ENCODE measurements at regions not wholly inside any gene's neighbourhood (a gene's known extent, or its start where the extent isn't known, plus 50 kb on each side); places are given as distances from the start of the nearest gene placed in this dataset.

DNA sequence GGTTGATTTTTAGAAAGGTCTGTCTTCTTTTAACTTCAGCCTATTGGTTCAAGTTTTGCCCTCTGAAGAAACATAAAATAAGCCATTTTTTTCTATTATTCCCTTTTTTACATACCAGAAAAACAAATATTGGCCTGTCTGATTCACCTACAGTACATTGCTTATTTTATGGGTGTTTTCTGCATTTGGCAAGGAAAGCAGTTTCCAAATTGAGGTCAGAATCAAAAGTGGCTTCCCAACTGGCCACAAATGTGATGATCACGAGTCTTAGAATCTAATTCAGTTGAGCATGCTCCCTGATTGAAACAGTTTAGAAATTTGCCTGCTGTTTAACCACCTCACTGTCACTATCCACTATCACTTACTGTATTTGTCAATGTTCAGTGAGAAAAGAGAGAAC is 106.9 kb upstream of the CHMP2B start:
- TF ChIP-seq, protein P1, sequence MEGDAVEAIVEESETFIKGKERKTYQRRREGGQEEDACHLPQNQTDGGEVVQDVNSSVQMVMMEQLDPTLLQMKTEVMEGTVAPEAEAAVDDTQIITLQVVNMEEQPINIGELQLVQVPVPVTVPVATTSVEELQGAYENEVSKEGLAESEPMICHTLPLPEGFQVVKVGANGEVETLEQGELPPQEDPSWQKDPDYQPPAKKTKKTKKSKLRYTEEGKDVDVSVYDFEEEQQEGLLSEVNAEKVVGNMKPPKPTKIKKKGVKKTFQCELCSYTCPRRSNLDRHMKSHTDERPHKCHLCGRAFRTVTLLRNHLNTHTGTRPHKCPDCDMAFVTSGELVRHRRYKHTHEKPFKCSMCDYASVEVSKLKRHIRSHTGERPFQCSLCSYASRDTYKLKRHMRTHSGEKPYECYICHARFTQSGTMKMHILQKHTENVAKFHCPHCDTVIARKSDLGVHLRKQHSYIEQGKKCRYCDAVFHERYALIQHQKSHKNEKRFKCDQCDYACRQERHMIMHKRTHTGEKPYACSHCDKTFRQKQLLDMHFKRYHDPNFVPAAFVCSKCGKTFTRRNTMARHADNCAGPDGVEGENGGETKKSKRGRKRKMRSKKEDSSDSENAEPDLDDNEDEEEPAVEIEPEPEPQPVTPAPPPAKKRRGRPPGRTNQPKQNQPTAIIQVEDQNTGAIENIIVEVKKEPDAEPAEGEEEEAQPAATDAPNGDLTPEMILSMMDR (IDR thresholded peaks at IDR 0.05 in 4 of 5, conservative IDR thresholded peaks at IDR 0.05 in 1 of 5), result no peak
- no peak for TF ChIP-seq POLR2A (IDR thresholded peaks at IDR 0.05)

Data from gastrocnemius medialis (tissue), 4 donors.